NCI-H69 (cell line): ENCODE measurements at regions not wholly inside any gene's neighbourhood (a gene's known extent, or its start where the extent isn't known, plus 50 kb on each side); places are given as distances from the start of the nearest gene placed in this dataset.

ENCODE experiments used
- DNase-seq: peaks from one replicate; lab custom pipeline; 2025; lab: John Stamatoyannopoulos, UW

GRCh38 chr3:72113564-72113963 lies 328.6 kb upstream of the PROK2 start:
- no peak for DNase-seq

DNA sequence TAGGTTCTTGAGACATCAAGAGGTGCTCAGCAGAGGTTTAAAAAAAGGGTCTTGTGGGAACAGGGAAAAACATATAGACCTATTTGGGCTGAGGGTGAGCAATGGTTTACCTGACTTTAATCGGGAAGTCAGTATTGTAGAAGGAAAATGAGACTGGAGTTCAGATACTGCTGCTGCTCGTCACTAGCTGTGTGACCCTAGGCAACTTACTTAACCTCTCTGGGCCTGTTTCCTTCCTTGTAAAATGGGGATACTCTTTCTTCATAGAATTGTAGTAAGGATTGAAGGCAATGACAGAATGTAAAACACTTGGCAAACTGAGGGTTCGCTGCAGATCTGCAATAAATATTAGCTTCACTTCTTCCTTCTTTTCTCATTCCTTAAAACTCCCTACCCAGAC lies 327.5 kb upstream of the PROK2 start:
- DNase-seq: no peak

GRCh38 chr3:72111265-72112205 lies 326.6 kb upstream of the PROK2 start:
- peak; percentile 5 for DNase-seq

DNA sequence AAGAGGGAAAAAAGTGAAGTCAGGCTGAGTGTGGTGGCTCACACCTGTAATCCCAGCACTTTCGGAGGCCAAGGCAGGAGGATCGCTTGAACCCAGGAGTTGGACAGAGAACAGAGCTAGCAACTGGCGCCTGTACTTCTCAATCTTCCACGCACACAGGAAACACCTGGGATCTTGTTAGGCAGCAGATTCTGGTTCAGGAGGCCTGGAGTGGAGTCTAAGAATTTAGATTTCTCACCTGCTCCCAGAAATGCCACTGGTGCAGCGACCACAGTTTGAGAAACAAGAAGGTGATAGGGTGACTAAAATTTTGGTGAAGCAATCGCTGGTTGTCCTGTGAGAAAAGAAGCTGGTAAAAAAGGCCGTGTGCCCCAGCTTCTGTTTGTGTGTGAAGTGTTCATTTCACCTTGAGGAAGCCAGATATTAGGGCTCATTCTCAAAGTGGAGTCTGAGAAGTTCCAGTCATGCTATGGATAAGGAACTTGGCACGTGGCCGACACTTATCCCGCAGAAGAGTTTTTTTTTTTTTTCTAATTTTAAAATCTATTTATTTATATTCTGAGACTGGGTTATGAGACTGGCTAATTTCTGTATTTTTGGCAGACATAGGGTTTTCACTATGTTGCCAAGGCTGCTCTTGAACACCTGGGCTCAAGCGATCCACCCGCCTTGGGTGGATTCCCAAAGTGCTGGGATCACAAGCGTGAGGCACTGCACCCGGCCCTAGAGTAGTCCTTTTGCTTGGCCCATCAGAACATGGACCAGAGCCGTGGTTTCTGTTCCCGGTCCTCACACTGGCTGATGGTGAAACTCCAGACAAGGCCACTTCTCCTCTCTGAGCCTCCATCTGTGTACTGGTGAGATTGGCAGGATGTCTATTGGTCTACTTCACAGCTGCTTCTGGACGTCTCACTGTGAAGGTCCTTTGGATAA lies 324.6 kb upstream of the PROK2 start:
- DNase-seq: no peak

DNA sequence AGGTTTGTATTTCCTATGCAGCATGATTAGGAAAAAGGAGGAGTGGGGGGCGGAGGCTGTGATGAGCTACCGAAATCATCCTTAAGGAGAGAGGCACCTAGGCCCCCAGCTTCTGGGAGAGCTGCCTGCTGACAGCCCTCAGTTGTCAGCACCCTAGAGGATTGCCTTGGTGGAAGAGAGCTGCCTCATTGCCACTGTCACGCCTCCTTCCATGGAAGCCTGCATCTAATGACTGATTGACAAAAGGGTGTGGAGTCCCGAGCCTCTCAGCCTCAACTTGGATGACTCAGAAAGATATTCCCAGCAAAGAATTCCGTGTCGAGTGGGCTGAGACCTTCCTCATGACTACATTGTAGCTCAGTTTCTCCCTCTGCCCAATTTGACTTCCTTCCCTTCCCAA lies 320.4 kb upstream of the PROK2 start:
- DNase-seq: no peak

DNA sequence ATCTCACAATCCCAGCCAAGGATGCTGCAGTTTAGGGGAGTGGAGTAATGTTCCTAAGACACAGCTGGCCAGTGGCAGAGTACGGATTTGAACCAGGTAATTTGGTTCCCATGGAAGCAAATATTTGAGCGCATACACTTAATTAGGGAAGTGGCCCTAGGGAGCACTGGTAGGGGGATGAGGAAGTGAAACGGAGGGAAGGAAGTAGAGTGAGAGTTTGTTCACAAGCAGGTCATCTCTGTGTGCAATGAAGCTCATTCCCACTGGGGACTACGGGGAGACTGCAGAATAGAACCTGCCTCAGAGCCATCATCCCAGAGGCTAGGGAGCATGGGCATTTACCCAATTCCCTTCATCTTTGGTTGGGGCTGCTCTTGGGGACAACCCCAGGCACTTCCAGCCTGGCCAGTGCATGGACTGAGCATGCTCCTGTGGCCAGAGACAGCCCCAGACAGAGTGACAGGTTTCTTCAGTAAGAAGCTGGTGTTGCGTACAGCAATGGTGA lies 317.2 kb upstream of the PROK2 start:
- peak; percentile 87 for DNase-seq

DNA sequence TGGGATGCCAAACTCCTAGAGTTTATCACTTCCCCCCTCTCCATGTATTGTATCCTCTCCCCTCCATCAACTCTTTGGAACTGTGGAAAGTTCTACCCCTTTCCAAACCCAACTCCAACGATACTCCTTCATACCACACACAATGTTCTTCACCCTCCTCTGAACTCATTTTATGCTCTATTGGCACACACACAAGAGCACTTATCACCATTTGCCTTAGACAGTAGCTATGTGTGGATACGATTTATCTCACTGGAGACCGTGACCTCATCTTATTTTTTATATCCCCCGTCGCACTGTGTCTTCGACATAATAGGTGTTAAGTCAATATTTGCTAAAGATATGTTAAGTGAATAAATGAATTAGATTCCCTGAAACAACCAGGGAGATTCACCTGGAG lies 316.5 kb upstream of the PROK2 start:
- peak; percentile 42 for DNase-seq

- peak; percentile 80 for DNase-seq
These were observed 315.7 kb upstream of the PROK2 start for GRCh38 chr3:72100601-72101187.

- peak; percentile 71 for DNase-seq
These were observed 315.1 kb upstream of the PROK2 start for GRCh38 chr3:72100080-72100511.

- no peak for DNase-seq
These were observed 314.6 kb upstream of the PROK2 start for GRCh38 chr3:72099326-72100079.

GRCh38 chr3:72097053-72097452 lies 312.1 kb upstream of the PROK2 start:
- DNase-seq: no peak

GRCh38 chr3:72095521-72095920 lies 310.6 kb upstream of the PROK2 start:
- DNase-seq: peak; percentile 5

DNA sequence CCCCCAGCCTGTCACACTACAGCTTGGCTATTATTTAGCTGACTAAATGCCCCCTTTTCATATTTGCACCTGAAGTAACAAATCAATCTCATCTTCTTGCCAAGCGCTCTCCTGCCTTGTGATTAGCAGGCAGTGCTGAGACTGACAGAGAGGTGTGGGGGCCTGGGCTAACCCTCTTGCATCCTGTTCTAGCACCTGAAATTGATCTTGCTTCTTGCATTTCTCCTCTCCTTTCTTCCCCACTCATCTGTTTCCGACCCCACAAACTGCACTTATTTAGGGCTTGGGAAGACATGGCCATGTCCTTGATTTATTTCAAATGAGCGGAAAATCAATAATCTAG lies 309.0 kb upstream of the PROK2 start:
- DNase-seq: no peak

DNA sequence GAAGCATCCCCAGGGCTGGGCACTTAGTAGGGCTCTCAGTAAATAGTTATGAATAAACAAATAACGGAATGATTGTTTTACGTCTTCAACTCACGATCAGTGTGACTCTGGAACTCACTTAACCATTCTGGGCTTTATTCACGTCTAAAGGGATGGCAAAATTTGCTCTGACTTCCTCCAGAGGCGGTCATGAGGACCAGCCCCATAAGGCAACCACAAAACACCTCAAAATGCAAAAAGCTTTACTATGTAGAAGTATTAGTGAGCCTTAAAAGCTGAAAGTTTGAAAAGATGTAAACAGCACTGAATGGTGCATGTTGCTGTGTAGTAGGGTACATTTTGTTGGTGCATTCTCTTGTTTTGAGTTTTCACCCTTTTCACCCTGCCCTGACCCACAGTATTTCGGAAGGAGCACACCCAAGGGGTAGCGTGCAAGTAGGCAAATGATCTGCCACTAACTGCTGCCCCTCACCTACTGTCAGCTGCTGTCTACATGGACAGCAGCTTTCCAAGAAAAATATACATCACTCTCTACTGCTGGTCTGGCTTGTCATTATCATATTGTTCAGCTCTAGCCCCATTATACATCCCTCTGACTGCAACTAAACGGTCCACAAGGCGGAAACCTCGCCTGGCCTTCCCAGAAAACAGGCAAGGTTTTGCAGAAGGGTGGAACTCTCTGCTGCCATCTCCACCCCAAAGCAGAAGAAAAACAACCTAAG lies 308.5 kb upstream of the PROK2 start:
- no peak for DNase-seq

- DNase-seq: no peak
These were observed 307.8 kb upstream of the PROK2 start for GRCh38 chr3:72092778-72093177.

- DNase-seq: peak; percentile 3
These were observed 303.6 kb upstream of the PROK2 start for GRCh38 chr3:72088486-72089025.

GRCh38 chr3:72087420-72087819 lies 302.5 kb upstream of the PROK2 start:
- DNase-seq: no peak

DNA sequence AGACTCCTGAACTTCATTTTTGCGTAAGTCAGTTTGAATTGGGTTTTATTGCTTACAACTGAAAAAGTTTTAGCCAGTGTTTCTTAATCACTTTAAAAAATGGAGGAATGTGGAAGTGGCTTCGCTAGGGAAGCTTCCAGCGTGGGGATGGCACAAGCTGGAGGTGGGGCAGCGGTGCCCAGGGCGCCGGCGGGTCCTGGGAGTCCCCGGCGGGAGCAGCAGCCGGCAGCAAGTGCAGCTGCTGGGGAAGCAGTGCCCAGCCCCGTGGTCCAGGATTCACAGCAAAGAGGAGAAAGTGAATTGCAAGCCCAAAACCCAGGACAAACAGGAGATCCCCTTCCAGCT lies 301.8 kb upstream of the PROK2 start:
- no peak for DNase-seq

- no peak for DNase-seq
These were observed 301.2 kb upstream of the PROK2 start for GRCh38 chr3:72086042-72086742.

DNA sequence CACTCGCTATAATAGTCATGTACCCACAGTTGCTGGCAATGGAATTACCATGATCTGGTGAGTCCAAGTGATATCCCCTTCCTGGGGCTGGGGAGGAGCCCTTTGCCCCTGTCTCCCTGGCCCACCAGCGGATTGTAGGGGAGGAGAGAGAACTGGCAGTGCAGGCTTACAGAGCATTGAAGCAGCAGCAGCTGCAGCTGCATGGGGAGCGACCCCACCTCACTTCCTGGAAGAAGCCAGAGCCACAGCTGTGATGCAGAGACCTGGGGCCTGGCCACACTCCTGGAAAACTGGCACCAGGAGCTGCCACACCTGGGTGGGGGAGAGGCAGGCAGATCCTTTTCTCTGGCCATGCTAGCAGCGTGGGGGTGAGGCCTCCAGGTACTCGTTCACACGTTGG lies 300.1 kb upstream of the PROK2 start:
- DNase-seq: peak; percentile 47
